Tibial nerve (tissue), 4 donors: ENCODE measurements at regions not wholly inside any gene's neighbourhood (a gene's known extent, or its start where the extent isn't known, plus 50 kb on each side); places are given as distances from the start of the nearest gene placed in this dataset.
"Not testable (repeated sequence)": the region's sequence is repeated elsewhere in the genome, so short reads cannot be mapped to it uniquely, and the experiment has no call there.

Experiments used
- DNase-seq, 2 donors: peaks; one replicate each; pipeline ENCODE4 v3.0.0-alpha.2; 2019; ENCODE audit warnings: low spot score in 2 of 2
- H3K27ac ChIP-seq, 4 donors: fragments of 200-600 bp; sonication (generic) in 3 of 4; one replicate each; pipeline ENCODE4 v1.5.1; 2017 to 2019; ENCODE audit warnings: mild to moderate bottlenecking in 1 of 4
- H3K27me3 ChIP-seq, 2 donors: fragments of 200-600 bp; sonication (generic) in 1 of 2; one replicate each; pipeline versions ENCODE4 v1.5.1 to v1.6.0; 2017 to 2019
- H3K36me3 ChIP-seq, 3 donors: fragments of 200-600 bp; sonication (generic); one replicate each; pipeline ENCODE4 v1.5.1; 2018 to 2019
- H3K4me1 ChIP-seq, 4 donors: fragments of 200-600 bp; sonication (generic) in 3 of 4; one replicate each; pipeline ENCODE4 v1.5.1; 2017 to 2019
- H3K4me3 ChIP-seq, 4 donors: fragments of 200-600 bp; sonication (generic) in 3 of 4; one replicate each; pipeline ENCODE4 v1.5.1; 2017 to 2019; ENCODE audit warnings: mild to moderate bottlenecking in 1 of 4, moderate library complexity in 1 of 4
- H3K9me3 ChIP-seq, 4 donors: fragments of 200-600 bp; sonication (generic) in 3 of 4; one replicate each; pipeline ENCODE4 v1.5.1; 2017 to 2019
- CTCF ChIP-seq, 5 experiments: fragments of 200-600 bp in 3 of 5; fragments of 450-650 bp in 2 of 5; sonication (generic) in 3 of 5; IDR thresholded peaks; one replicate each; pipeline ENCODE4 v1.5.1; 2016 to 2019; ENCODE audit warnings: antibody characterized with exemption in 5 of 5, mild to moderate bottlenecking in 3 of 5, moderate library complexity in 2 of 5
- EP300 ChIP-seq, 2 donors: sonication (generic); formaldehyde crosslinking; IDR thresholded peaks; one replicate each; pipeline ENCODE4 v1.6.1; 2017; ENCODE audit warnings: antibody characterized with exemption in 2 of 2, mild to moderate bottlenecking in 1 of 2
- POLR2A ChIP-seq, 2 donors: fragments of 450-650 bp; IDR thresholded peaks; one replicate each; pipeline ENCODE4 v1.6.1; 2017; ENCODE audit warnings: antibody characterized with exemption in 2 of 2, mild to moderate bottlenecking in 2 of 2, moderate library complexity in 2 of 2
- WGBS, 2 donors: methylation state at CpG; one replicate each; pipeline ENCODE4 v1.1.5; 2018; 5-methylcytosine and 5-hydroxymethylcytosine counted together

GRCh38 chr1:120357046-120357445 is 57.8 kb upstream of the NBPF8 start:
- peak in 1 of 2 donors; percentile 4 for DNase-seq
- H3K27me3 ChIP-seq, H3K4me1 ChIP-seq, H3K36me3 ChIP-seq, H3K4me3 ChIP-seq, H3K9me3 ChIP-seq, H3K27ac ChIP-seq: not testable (repeated sequence)
- WGBS, 2 donors, result 71 to 74% methylated on average over 4 of the region's 4 CpGs
- TF ChIP-seq EP300 (IDR thresholded peaks at IDR 0.05), result peak in 1 of 2 donors; percentile 32

GRCh38 chr1:120356170-120356569 is 58.7 kb upstream of the NBPF8 start:
- H3K36me3 ChIP-seq, DNase-seq, H3K27me3 ChIP-seq, H3K4me1 ChIP-seq, H3K4me3 ChIP-seq, H3K27ac ChIP-seq, H3K9me3 ChIP-seq: not testable (repeated sequence)
- WGBS, 2 donors, result 57% methylated on average over 5 of the region's 8 CpGs; no CpG with 5 or more reads in 1 of the 2 donors
- peak in 1 of 5 experiments; percentile 5 for TF ChIP-seq CTCF (IDR thresholded peaks at IDR 0.05)

- H3K27me3 ChIP-seq, H3K9me3 ChIP-seq, H3K36me3 ChIP-seq, H3K4me1 ChIP-seq: not testable (repeated sequence)
- Histone ChIP-seq H3K27ac (peak overlapping the region in 3 of 4 donors; percentile 62 to 82 (median 73)), H3K4me3 (peak overlapping the region in 3 of 4 donors; percentile 18 to 43 (median 18))
- TF ChIP-seq EP300 (IDR thresholded peaks at IDR 0.05), result peak in 1 of 2 donors; percentile 75
- peak in 1 of 2 donors; percentile 40 for TF ChIP-seq POLR2A (IDR thresholded peaks at IDR 0.05)
- 44% methylated on average over 7 of the region's 30 CpGs; no CpG with 5 or more reads in 1 of the 2 donors for WGBS, 2 donors
- DNase-seq, result peak; percentile 13 to 51
Observed at GRCh38 chr1:120354618-120355184, 60.1 kb upstream of the NBPF8 start.

GRCh38 chr1:120342231-120343073 is 72.4 kb upstream of the NBPF8 start:
- H3K27ac ChIP-seq, result peak overlapping the region in 3 of 4 donors; percentile 50 to 67 (median 64)
- not testable (repeated sequence) for DNase-seq

GRCh38 chr1:120341756-120342155 is 73.1 kb upstream of the NBPF8 start:
- H3K4me1 ChIP-seq, H3K36me3 ChIP-seq, H3K27me3 ChIP-seq, H3K9me3 ChIP-seq: not testable (repeated sequence)
- Histone ChIP-seq H3K4me3 (peak overlapping the region in 3 of 4 donors; percentile 34 to 58 (median 46)), H3K27ac (peak overlapping the region; percentile 40 to 78 (median 53))
- peak in 1 of 2 donors; percentile 48 for DNase-seq
- 0% methylated on average over 6 of the region's 24 CpGs; no CpG with 5 or more reads in 1 of the 2 donors for WGBS, 2 donors
- peak in 1 of 2 donors; percentile 55 for TF ChIP-seq EP300 (IDR thresholded peaks at IDR 0.05)
- peak in 1 of 2 donors; percentile 30 for TF ChIP-seq POLR2A (IDR thresholded peaks at IDR 0.05)

More at GRCh38 chr1:120342231-120343073, 72.4 kb upstream of the NBPF8 start:
- not testable (repeated sequence) for H3K9me3 ChIP-seq, H3K36me3 ChIP-seq, H3K27me3 ChIP-seq, H3K4me1 ChIP-seq
- peak overlapping the region in 3 of 4 donors; percentile 34 to 58 (median 34) for H3K4me3 ChIP-seq
- WGBS, 2 donors, result 3 to 10% methylated on average over 5 to 13 of the region's 44 CpGs

- H3K27ac ChIP-seq, result peak overlapping the region; percentile 42 to 78 (median 72)
- not testable (repeated sequence) for H3K4me1 ChIP-seq, H3K36me3 ChIP-seq, H3K9me3 ChIP-seq, H3K27me3 ChIP-seq
- peak in 1 of 2 donors; percentile 8 for TF ChIP-seq POLR2A (IDR thresholded peaks at IDR 0.05)
- DNase-seq, result peak in 1 of 2 donors; percentile 5
- 0% methylated on average over 7 to 18 of the region's 78 CpGs for WGBS, 2 donors
- H3K4me3 ChIP-seq, result peak overlapping the region; percentile 34 to 58 (median 42)
Observed at GRCh38 chr1:120340838-120341751, 73.7 kb upstream of the NBPF8 start.

- H3K36me3 ChIP-seq, H3K27me3 ChIP-seq, H3K4me3 ChIP-seq, DNase-seq, H3K27ac ChIP-seq, H3K9me3 ChIP-seq, H3K4me1 ChIP-seq: not testable (repeated sequence)
- no CpG with 5 or more reads among the region's 2 CpGs for WGBS, 2 donors
Observed at GRCh38 chr1:120315738-120316137, 99.1 kb upstream of the NBPF8 start.

GRCh38 chr1:120311930-120312329 is 102.9 kb upstream of the NBPF8 start:
- no CpG with 5 or more reads among the region's 2 CpGs for WGBS, 2 donors
- H3K27me3 ChIP-seq, result not testable (repeated sequence)

GRCh38 chr1:120308940-120309578 is 105.8 kb upstream of the NBPF8 start:
- DNase-seq, H3K4me3 ChIP-seq, H3K4me1 ChIP-seq, H3K27me3 ChIP-seq, H3K27ac ChIP-seq, H3K9me3 ChIP-seq, H3K36me3 ChIP-seq: not testable (repeated sequence)
- no CpG with 5 or more reads among the region's 1 CpG for WGBS, 2 donors

More at GRCh38 chr1:120311930-120312329, 102.9 kb upstream of the NBPF8 start:
- DNase-seq, H3K27ac ChIP-seq, H3K9me3 ChIP-seq, H3K4me3 ChIP-seq, H3K4me1 ChIP-seq, H3K36me3 ChIP-seq: not testable (repeated sequence)

- H3K27me3 ChIP-seq, H3K4me1 ChIP-seq, H3K9me3 ChIP-seq, DNase-seq, H3K36me3 ChIP-seq, H3K27ac ChIP-seq, H3K4me3 ChIP-seq: not testable (repeated sequence)
- WGBS, 2 donors, result no CpG with 5 or more reads among the region's 3 CpGs
Observed at GRCh38 chr1:120305046-120305445, 109.8 kb upstream of the NBPF8 start.

- not testable (repeated sequence) for H3K27me3 ChIP-seq, H3K9me3 ChIP-seq, H3K27ac ChIP-seq, DNase-seq, H3K4me3 ChIP-seq, H3K36me3 ChIP-seq, H3K4me1 ChIP-seq
- no CpG with 5 or more reads among the region's 2 CpGs for WGBS, 2 donors
Observed at GRCh38 chr1:120304341-120304740, 110.5 kb upstream of the NBPF8 start.
